T follicular helper cell (primary cell): ENCODE measurements at regions not wholly inside any gene's neighbourhood (a gene's known extent, or its start where the extent isn't known, plus 50 kb on each side); places are given as distances from the start of the nearest gene placed in this dataset.

Experiments used
- DNase-seq: peaks from one replicate; pipeline ENCODE4 v3.0.0-alpha.2; 2020; ENCODE audit warnings: low read depth

- no peak for DNase-seq
These were observed 607.2 kb downstream of the QKI start for GRCh38 chr6:164021589-164022250.

- no peak for DNase-seq
These were observed 605.6 kb downstream of the QKI start for GRCh38 chr6:164020142-164020541.

GRCh38 chr6:164018133-164018532 lies 603.6 kb downstream of the QKI start:
- DNase-seq, result no peak

- no peak for DNase-seq
These were observed 601.5 kb downstream of the QKI start for GRCh38 chr6:164016056-164016455.

- DNase-seq, result no peak
These were observed 600.6 kb downstream of the QKI start for GRCh38 chr6:164015088-164015484.

GRCh38 chr6:164014346-164015087 lies 600.0 kb downstream of the QKI start:
- no peak for DNase-seq

GRCh38 chr6:164013480-164014208 lies 599.1 kb downstream of the QKI start:
- DNase-seq, result no peak

- no peak for DNase-seq
These were observed 596.8 kb downstream of the QKI start for GRCh38 chr6:164011321-164011720.

- DNase-seq, result no peak
These were observed 596.1 kb downstream of the QKI start for GRCh38 chr6:164010441-164011103.

- no peak for DNase-seq
These were observed 594.4 kb downstream of the QKI start for GRCh38 chr6:164008902-164009301.

- no peak for DNase-seq
These were observed 593.4 kb downstream of the QKI start for GRCh38 chr6:164007881-164008280.

GRCh38 chr6:164006459-164006858 lies 591.9 kb downstream of the QKI start:
- no peak for DNase-seq

- no peak for DNase-seq
These were observed 590.6 kb downstream of the QKI start for GRCh38 chr6:164005004-164005711.

- DNase-seq, result no peak
These were observed 585.8 kb downstream of the QKI start for GRCh38 chr6:164000276-164000675.

GRCh38 chr6:163999475-164000125 lies 585.1 kb downstream of the QKI start:
- DNase-seq, result no peak

- no peak for DNase-seq
These were observed 584.0 kb downstream of the QKI start for GRCh38 chr6:163998496-163998895.

GRCh38 chr6:163996491-163996890 lies 582.0 kb downstream of the QKI start:
- no peak for DNase-seq

GRCh38 chr6:163994566-163994965 lies 580.0 kb downstream of the QKI start:
- no peak for DNase-seq

GRCh38 chr6:163992701-163993100 lies 578.2 kb downstream of the QKI start:
- DNase-seq, result no peak

GRCh38 chr6:163992056-163992455 lies 577.5 kb downstream of the QKI start:
- DNase-seq, result no peak

GRCh38 chr6:163991321-163991720 lies 576.8 kb downstream of the QKI start:
- no peak for DNase-seq
